Kidney epithelial cell (primary cell): ENCODE measurements at regions not wholly inside any gene's neighbourhood (a gene's known extent, or its start where the extent isn't known, plus 50 kb on each side); places are given as distances from the start of the nearest gene placed in this dataset.

Source experiments
- DNase-seq: peaks from one replicate; pipeline ENCODE4 v3.0.0-alpha.2; 2010; ENCODE audit warnings: low read depth
- H3K27me3 ChIP-seq: 2 replicates; pipeline ENCODE4 v1.6.0; 2011; ENCODE audit warnings: low read length; ENCODE audit not compliant: control insufficient read depth, insufficient read depth
- H3K36me3 ChIP-seq: 2 replicates; pipeline ENCODE4 v1.5.1; 2011; ENCODE audit warnings: low read length; ENCODE audit not compliant: control insufficient read depth, insufficient read depth
- H3K4me3 ChIP-seq: 2 replicates; pipeline ENCODE4 v1.5.1; 2011; ENCODE audit warnings: low read depth, mild to moderate bottlenecking, control low read depth, low read length
- TF ChIP-seq, protein P1 (sequence below): IDR thresholded peaks from 2 replicates; pipeline ENCODE4 v1.5.1; 2011; ENCODE audit warnings: mild to moderate bottlenecking, moderate library complexity, low read length, control low read depth, inconsistent platforms; ENCODE audit not compliant: insufficient read depth, poor library complexity, severe bottlenecking

DNA sequence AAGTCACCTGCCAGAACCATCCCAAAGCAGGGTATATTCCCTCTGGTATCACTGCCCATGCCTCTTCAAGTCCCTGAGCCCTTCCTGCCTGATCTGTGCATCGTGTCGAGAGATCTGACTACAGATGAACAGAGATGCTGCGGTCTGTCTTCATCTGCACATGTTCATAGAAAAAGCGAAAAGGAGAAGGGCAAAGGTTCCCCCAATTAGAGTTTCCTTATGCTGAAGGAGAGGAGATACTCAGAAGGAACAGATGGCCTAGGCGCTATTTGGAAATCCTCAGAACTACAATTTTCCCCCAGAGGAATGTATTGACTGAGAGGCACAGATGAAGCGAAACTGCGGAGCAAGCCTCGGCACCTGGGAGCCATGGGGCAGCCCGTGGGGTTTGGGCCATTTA lies 170.9 kb downstream of the SEC61B start:
- no peak overlapping the region for H3K4me3 ChIP-seq
- no peak for DNase-seq
- H3K36me3 ChIP-seq, result no peaks in the 10 kb centered on the region
- H3K27me3 ChIP-seq, result no peaks in the 10 kb centered on the region
- TF ChIP-seq, protein P1, sequence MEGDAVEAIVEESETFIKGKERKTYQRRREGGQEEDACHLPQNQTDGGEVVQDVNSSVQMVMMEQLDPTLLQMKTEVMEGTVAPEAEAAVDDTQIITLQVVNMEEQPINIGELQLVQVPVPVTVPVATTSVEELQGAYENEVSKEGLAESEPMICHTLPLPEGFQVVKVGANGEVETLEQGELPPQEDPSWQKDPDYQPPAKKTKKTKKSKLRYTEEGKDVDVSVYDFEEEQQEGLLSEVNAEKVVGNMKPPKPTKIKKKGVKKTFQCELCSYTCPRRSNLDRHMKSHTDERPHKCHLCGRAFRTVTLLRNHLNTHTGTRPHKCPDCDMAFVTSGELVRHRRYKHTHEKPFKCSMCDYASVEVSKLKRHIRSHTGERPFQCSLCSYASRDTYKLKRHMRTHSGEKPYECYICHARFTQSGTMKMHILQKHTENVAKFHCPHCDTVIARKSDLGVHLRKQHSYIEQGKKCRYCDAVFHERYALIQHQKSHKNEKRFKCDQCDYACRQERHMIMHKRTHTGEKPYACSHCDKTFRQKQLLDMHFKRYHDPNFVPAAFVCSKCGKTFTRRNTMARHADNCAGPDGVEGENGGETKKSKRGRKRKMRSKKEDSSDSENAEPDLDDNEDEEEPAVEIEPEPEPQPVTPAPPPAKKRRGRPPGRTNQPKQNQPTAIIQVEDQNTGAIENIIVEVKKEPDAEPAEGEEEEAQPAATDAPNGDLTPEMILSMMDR, result no peak

DNA sequence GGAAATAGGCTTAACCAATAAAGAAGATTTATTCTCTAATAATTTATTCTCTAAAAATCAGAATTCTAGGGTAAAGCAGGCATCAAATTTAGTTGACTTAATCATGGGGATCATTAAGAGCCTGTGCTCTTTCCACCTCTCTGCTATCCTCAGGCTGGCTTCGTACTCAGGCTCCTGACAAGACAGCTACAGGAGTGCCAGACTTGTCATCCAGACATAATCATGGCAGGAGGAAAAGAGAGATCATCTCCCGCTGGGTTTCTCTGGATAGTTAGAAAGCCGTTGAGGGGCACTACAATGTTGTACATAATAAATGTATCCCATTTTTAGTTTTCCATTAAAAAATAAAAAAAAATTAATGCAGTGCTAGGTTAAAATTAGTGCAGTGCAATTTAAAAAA lies 171.9 kb downstream of the SEC61B start:
- H3K36me3 ChIP-seq, result no peaks in the 10 kb centered on the region
- no peak for DNase-seq
- no peaks in the 10 kb centered on the region for H3K27me3 ChIP-seq
- TF ChIP-seq, protein P1, result no peak
- H3K4me3 ChIP-seq, result no peak overlapping the region

DNA sequence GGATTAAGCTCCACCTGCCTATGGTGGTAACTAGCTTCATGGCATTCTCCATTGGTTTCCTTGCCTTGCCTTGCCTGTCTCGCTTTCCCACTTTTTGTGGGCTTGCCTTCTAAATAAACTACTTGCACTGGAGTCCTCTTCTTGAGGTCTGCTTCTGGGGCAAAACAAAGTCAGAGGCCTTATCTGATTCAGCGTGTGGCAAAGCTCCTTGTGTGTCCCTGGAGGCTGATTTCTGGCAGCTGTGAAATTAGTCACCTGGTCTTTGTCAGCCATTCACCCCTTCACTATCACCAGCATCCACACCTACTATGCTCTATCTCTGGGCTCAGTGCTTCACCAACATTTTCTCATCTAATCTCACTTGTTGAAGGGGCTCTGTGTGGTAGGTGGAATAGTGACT lies 176.2 kb downstream of the SEC61B start:
- no peaks in the 10 kb centered on the region for H3K27me3 ChIP-seq
- H3K36me3 ChIP-seq, result no peaks in the 10 kb centered on the region
- no peak for DNase-seq
- no peak overlapping the region for H3K4me3 ChIP-seq
- TF ChIP-seq, protein P1, result no peak

- Histone ChIP-seq H3K36me3 (no peaks in the 10 kb centered on the region), H3K27me3 (no peaks in the 10 kb centered on the region), H3K4me3 (no peak overlapping the region)
- TF ChIP-seq, protein P1, result no peak
- DNase-seq, result no peak
Measured at GRCh38 chr9:99399474-99399873, 177.4 kb downstream of the SEC61B start.

DNA sequence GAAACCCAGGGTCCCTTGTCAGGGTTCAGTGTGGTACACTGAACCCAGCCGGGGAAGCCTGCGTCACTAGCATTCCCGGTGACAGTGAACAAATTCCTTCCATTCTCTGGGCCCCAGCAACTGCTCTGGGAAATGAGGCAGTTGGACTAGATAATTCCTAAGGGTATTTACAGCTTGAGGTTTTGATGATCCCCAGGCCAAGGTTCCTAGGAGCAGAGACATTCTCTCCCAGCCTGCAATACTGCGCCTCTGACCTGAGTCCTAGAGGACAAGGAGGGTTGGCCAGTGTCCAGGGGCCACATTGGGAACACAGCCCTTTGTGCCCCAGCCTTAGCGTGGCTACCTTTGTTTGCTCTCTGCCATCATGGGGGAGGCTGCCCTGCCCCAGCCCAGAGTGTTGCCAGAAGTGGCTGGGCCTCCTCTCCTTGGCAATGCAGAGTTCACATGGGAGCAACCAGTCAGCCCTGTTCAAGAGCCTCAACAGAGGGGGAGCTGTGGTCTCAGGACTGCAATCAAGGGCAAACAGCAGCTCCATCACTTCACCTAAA lies 178.2 kb downstream of the SEC61B start:
- Histone ChIP-seq H3K36me3 (no peaks in the 10 kb centered on the region), H3K4me3 (no peak overlapping the region), H3K27me3 (no peaks in the 10 kb centered on the region)
- DNase-seq, result no peak
- TF ChIP-seq, protein P1, result no peak
